ENCODE measurements at regions not wholly inside any gene's neighbourhood (a gene's known extent, or its start where the extent isn't known, plus 50 kb on each side); places are given as distances from the start of the nearest gene placed in this dataset.

GRCh38 chr1:232417636-232418248, 212.2 kb downstream of the SIPA1L2 start:
- no peak overlapping the region for H3K27ac Mint-ChIP-seq
- H3K4me1 Mint-ChIP-seq = no peaks in the 10 kb centered on the region
- Histone ChIP-seq H2AK5ac (ENCODE audit: insufficient read length, low read length) (no peak overlapping the region), H3K27me3 (ENCODE audit: insufficient read depth, low read length) (no peaks in the 10 kb centered on the region), H3K9ac (ENCODE audit: extremely low read depth, insufficient read length, low read length) (no peak overlapping the region), H3K23ac (ENCODE audit: insufficient read length, low read depth, low read length) (no peak overlapping the region), H4K20me1 (ENCODE audit: control insufficient read depth, insufficient read depth, insufficient read length) (no peaks in the 10 kb centered on the region), H3K79me1 (ENCODE audit: insufficient read depth, low read depth, low read length, poor library complexity, severe bottlenecking) (no peaks in the 10 kb centered on the region), H2BK20ac (ENCODE audit: low read depth, low read length, poor library complexity, severe bottlenecking) (no peak overlapping the region), H2BK120ac (ENCODE audit: low read depth, low read length, poor library complexity, severe bottlenecking) (no peak overlapping the region), H3K14ac (ENCODE audit: insufficient read depth, low read length) (no peak overlapping the region), H3K27ac (ENCODE audit: insufficient read length, low read depth, low read length) (no peak overlapping the region), H3T11ph (ENCODE audit: low read length) (no peak overlapping the region), H3K79me2 (ENCODE audit: insufficient read depth, low read length) (no peaks in the 10 kb centered on the region), H3K56ac (ENCODE audit: insufficient read length, low read depth, low read length) (no peak overlapping the region), H3K4ac (ENCODE audit: low read depth, low read length) (no peak overlapping the region), H3K9me3 (ENCODE audit: control insufficient read depth, low read depth, low read length) (no peaks in the 10 kb centered on the region), H4K91ac (ENCODE audit: insufficient read length, low read depth, low read length) (no peak overlapping the region), H2BK12ac (ENCODE audit: insufficient read length, low read depth, low read length) (no peak overlapping the region), H2BK15ac (ENCODE audit: low read depth, low read length) (no peak overlapping the region), H2BK5ac (ENCODE audit: insufficient read length, low read length) (no peak overlapping the region), H3K4me2 (ENCODE audit: insufficient read depth, insufficient read length, low read length) (no peak overlapping the region), H3K18ac (ENCODE audit: insufficient read length, low read depth, low read length) (no peak overlapping the region), H3K4me1 (ENCODE audit: insufficient read depth, low read length) (no peaks in the 10 kb centered on the region), H4K8ac (replicated peaks; ENCODE audit: insufficient read length, low read depth, low read length) (no peak overlapping the region), H4K5ac (ENCODE audit: insufficient read length, low read depth, low read length) (no peak overlapping the region), H2AFZ (ENCODE audit: low read length) (no peak overlapping the region), H3K23me2 (ENCODE audit: insufficient read length, low read depth, low read length, poor library complexity, severe bottlenecking) (no peaks in the 10 kb centered on the region)
- TF ChIP-seq CTCF (conservative IDR thresholded peaks at IDR 0.05) = no peak
- DNase-seq = no peak
- no CpG with 5 or more reads among the region's 10 CpGs for WGBS (ENCODE audit: extremely low coverage, insufficient read length, low lambda C conversion rate)
- no peaks in the 10 kb centered on the region for H3K9me3 Mint-ChIP-seq
- H3K4me3 Mint-ChIP-seq = no peak overlapping the region
- no peaks in the 10 kb centered on the region; the same call in 1 of the 2 replicates for H3K27me3 Mint-ChIP-seq (ENCODE audit: low read depth)
- peaks cover 0 to 10% (median 3%) of the 10 kb centered on the region in 3 experiments; a peak in 3 of 7 replicates for H3K36me3 Mint-ChIP-seq (ENCODE audit: insufficient read depth in 1 of 3, low read depth in 3 of 3)
